OCI-LY7 (cell line): ENCODE measurements at regions not wholly inside any gene's neighbourhood (a gene's known extent, or its start where the extent isn't known, plus 50 kb on each side); places are given as distances from the start of the nearest gene placed in this dataset.

Experiments used
- BruUV-seq: library from RNA; stranded (reverse); fragments of 400-500 nt; replicated peaks from 2 replicates; lab custom pipeline; 2021; lab: Mats Ljungman, UMichigan
- CTCF ChIA-PET: fragments of 300-600 bp; sonication (Branson Sonifier 250); formaldehyde crosslinking; loops from one replicate; lab custom pipeline; 2022; ENCODE audit warnings: antibody characterized with exemption; ENCODE audit not compliant: unreplicated experiment; lab: Charles Lee
- POLR2A ChIA-PET: fragments of 300-600 bp; sonication (Branson Sonifier 250); formaldehyde crosslinking; loops from one replicate; lab custom pipeline; 2022; ENCODE audit warnings: antibody characterized with exemption; lab: Charles Lee
- DNase-seq: peaks from one replicate; pipeline ENCODE4 v3.0.0-alpha.2; 2015; ENCODE audit warnings: low spot score
- H2AFZ ChIP-seq: fragments of 200-600 bp; sonication (generic), shearing (Covaris generic); 2 replicates; pipeline ENCODE4 v1.6.1; 2014; ENCODE audit warnings: mild to moderate bottlenecking, antibody characterized with exemption, low read length, moderate library complexity
- H3K27ac ChIP-seq: fragments of 200-600 bp; sonication (generic); 2 replicates; pipeline ENCODE4 v1.5.1; 2014; ENCODE audit warnings: mixed run types, low read depth, mild to moderate bottlenecking, moderate library complexity, low read length, inconsistent platforms; ENCODE audit not compliant: poor library complexity, severe bottlenecking
- H3K36me3 ChIP-seq: fragments of 200-600 bp; sonication (generic); 2 replicates; pipeline ENCODE4 v1.6.1; 2014; ENCODE audit warnings: mild to moderate bottlenecking, antibody characterized with exemption, low read length, moderate library complexity, mixed read lengths; ENCODE audit not compliant: insufficient read depth
- H3K4me1 ChIP-seq: fragments of 200-600 bp; sonication (generic); 2 replicates; pipeline ENCODE4 v1.5.1; 2014; ENCODE audit warnings: mild to moderate bottlenecking, low read length; ENCODE audit not compliant: insufficient read depth, poor library complexity, severe bottlenecking
- H3K4me2 ChIP-seq: fragments of 200-600 bp; sonication (generic); 2 replicates; pipeline ENCODE4 v1.6.1; 2014; ENCODE audit warnings: mild to moderate bottlenecking, low read length
- H3K4me3 ChIP-seq: fragments of 200-600 bp; sonication (generic); 2 replicates; pipeline ENCODE4 v1.5.1; 2014; ENCODE audit warnings: mild to moderate bottlenecking, low read depth, low read length; ENCODE audit not compliant: poor library complexity, severe bottlenecking
- H3K79me2 ChIP-seq: fragments of 200-600 bp; sonication (generic); 2 replicates; pipeline ENCODE4 v1.6.1; 2016; ENCODE audit warnings: low read depth, mild to moderate bottlenecking, low read length, moderate library complexity, mixed read lengths; ENCODE audit not compliant: insufficient read depth
- H3K9me2 ChIP-seq: fragments of 200-600 bp; sonication (generic); 2 replicates; pipeline ENCODE4 v1.6.1; 2016; ENCODE audit warnings: mild to moderate bottlenecking, low read length, mixed read lengths; ENCODE audit not compliant: insufficient read depth
- H3K9me3 ChIP-seq: fragments of 200-600 bp; sonication (generic); 2 replicates; pipeline ENCODE4 v1.6.1; 2014; ENCODE audit warnings: mild to moderate bottlenecking, mixed run types, low read length, mixed read lengths
- H4K20me1 ChIP-seq: fragments of 200-600 bp; sonication (generic); 2 replicates; pipeline ENCODE4 v1.6.1; 2014; ENCODE audit warnings: mild to moderate bottlenecking, antibody characterized with exemption, low read length, moderate library complexity, mixed read lengths; ENCODE audit not compliant: insufficient read depth
- CTCF ChIP-seq: fragments of 200-600 bp; sonication (generic); conservative IDR thresholded peaks from 2 replicates; pipeline ENCODE4 v1.5.1; 2014; ENCODE audit warnings: mild to moderate bottlenecking, antibody characterized with exemption, low read length, moderate library complexity, mixed read lengths
- EZH2phosphoT487 ChIP-seq: fragments of 200-600 bp; sonication (generic); IDR thresholded peaks from 2 replicates; pipeline ENCODE4 v1.6.1; 2018; ENCODE audit warnings: low read depth, borderline replicate concordance, mild to moderate bottlenecking, mixed run types, antibody characterized with exemption, low read length, moderate library complexity, mixed read lengths
- intact Hi-C: fragments of 100-400 bp; cut with micrococcal nuclease; formaldehyde crosslinking; loops from one replicate; pipeline ENCODE4 v1.10.0; 2022; ENCODE audit not compliant: unreplicated experiment

GRCh38 chr5:67402526-67402925 lies 205.9 kb upstream of the CD180 start:
- intact Hi-C loops = no loop called here
- POLR2A ChIA-PET = no interaction called here
- Histone ChIP-seq H2AFZ (no peak overlapping the region), H3K79me2 (no peaks in the 10 kb centered on the region), H3K9me2 (no peaks in the 10 kb centered on the region; the same call in 1 of the 2 replicates), H3K9me3 (no peaks in the 10 kb centered on the region), H3K27ac (no peak overlapping the region), H3K4me2 (no peak overlapping the region), H3K36me3 (no peaks in the 10 kb centered on the region), H3K4me3 (no peak overlapping the region), H3K4me1 (no peaks in the 10 kb centered on the region), H4K20me1 (no peaks in the 10 kb centered on the region)
- DNase-seq = no peak
- CTCF ChIA-PET = no interaction called here
- no TSS peak for BruUV-seq
- TF ChIP-seq CTCF (no peak), EZH2phosphoT487 (no peak)

GRCh38 chr5:67401172-67401571 lies 204.6 kb upstream of the CD180 start:
- ChIA-PET POLR2A (interaction anchor here (0.7 kb wide), 1 partner anchor 1357 kb away, joined by 3 read pairs; no protein-coding TSS in a partner anchor), CTCF (no interaction called here)
- Histone ChIP-seq H3K9me3 (no peaks in the 10 kb centered on the region), H4K20me1 (no peaks in the 10 kb centered on the region), H3K27ac (no peak overlapping the region), H3K9me2 (no peaks in the 10 kb centered on the region; the same call in 1 of the 2 replicates), H2AFZ (no peak overlapping the region), H3K36me3 (no peaks in the 10 kb centered on the region), H3K79me2 (no peaks in the 10 kb centered on the region), H3K4me3 (no peak overlapping the region), H3K4me1 (no peaks in the 10 kb centered on the region), H3K4me2 (no peak overlapping the region)
- no TSS peak for BruUV-seq
- TF ChIP-seq EZH2phosphoT487 = no peak
- TF ChIP-seq CTCF = no peak
- DNase-seq = no peak
- intact Hi-C loops = no loop called here

GRCh38 chr5:67400752-67401151 lies 204.2 kb upstream of the CD180 start:
- POLR2A ChIA-PET = interaction anchor here (0.7 kb wide), 1 partner anchor 1358 kb away, joined by 3 read pairs; no protein-coding TSS in a partner anchor

More at GRCh38 chr5:67400752-67401151, 204.2 kb upstream of the CD180 start:
- no peaks in the 10 kb centered on the region for H3K36me3 ChIP-seq
- no peak for TF ChIP-seq CTCF
- TF ChIP-seq EZH2phosphoT487 = no peak
- H4K20me1 ChIP-seq = no peaks in the 10 kb centered on the region
- no peak overlapping the region for H2AFZ ChIP-seq
- H3K4me1 ChIP-seq = no peaks in the 10 kb centered on the region
- H3K27ac ChIP-seq = no peak overlapping the region
- no peaks in the 10 kb centered on the region; the same call in 1 of the 2 replicates for H3K9me2 ChIP-seq
- intact Hi-C loops = no loop called here
- DNase-seq = no peak
- BruUV-seq = no TSS peak
- H3K9me3 ChIP-seq = no peaks in the 10 kb centered on the region
- no peak overlapping the region for H3K4me2 ChIP-seq
- no peaks in the 10 kb centered on the region for H3K79me2 ChIP-seq
- no peak overlapping the region for H3K4me3 ChIP-seq
- CTCF ChIA-PET = no interaction called here
